NCI-H524 treated with DMSO at 0.1 percent for 48 hours (cell line): ENCODE measurements at regions not wholly inside any gene's neighbourhood (a gene's known extent, or its start where the extent isn't known, plus 50 kb on each side); places are given as distances from the start of the nearest gene placed in this dataset.
"Not testable (repeated sequence)": the region's sequence is repeated elsewhere in the genome, so short reads cannot be mapped to it uniquely, and the experiment has no call there.

Experiments used
- DNase-seq: peaks from one replicate; lab custom pipeline; 2025; lab: John Stamatoyannopoulos, UW

GRCh38 chr4:130812117-130812765 lies 1716.3 kb downstream of the C4orf33 start:
- DNase-seq, result no peak

GRCh38 chr4:130814896-130815295 lies 1718.9 kb downstream of the C4orf33 start:
- no peak for DNase-seq

GRCh38 chr4:130820448-130820847 lies 1724.5 kb downstream of the C4orf33 start:
- DNase-seq, result no peak

GRCh38 chr4:130825284-130825683 lies 1729.3 kb downstream of the C4orf33 start:
- DNase-seq, result no peak

- no peak for DNase-seq
These were observed 1754.1 kb downstream of the C4orf33 start for GRCh38 chr4:130850019-130850524.

GRCh38 chr4:130851107-130851506 lies 1755.2 kb downstream of the C4orf33 start:
- DNase-seq, result no peak

- DNase-seq, result no peak
These were observed 1756.0 kb downstream of the C4orf33 start for GRCh38 chr4:130851932-130852331.

GRCh38 chr4:130855533-130855932 lies 1759.6 kb downstream of the C4orf33 start:
- DNase-seq, result no peak

- no peak for DNase-seq
These were observed 1764.0 kb downstream of the C4orf33 start for GRCh38 chr4:130859991-130860390.

GRCh38 chr4:130896920-130897319 lies 1801.0 kb downstream of the C4orf33 start:
- no peak for DNase-seq

- no peak for DNase-seq
These were observed 1805.4 kb downstream of the C4orf33 start for GRCh38 chr4:130901321-130901720.

- peak; percentile 6 for DNase-seq
These were observed 1827.0 kb downstream of the C4orf33 start for GRCh38 chr4:130922955-130923354.

- no peak for DNase-seq
These were observed 1859.6 kb downstream of the C4orf33 start for GRCh38 chr4:130955520-130955919.

- DNase-seq, result no peak
These were observed 1889.4 kb downstream of the C4orf33 start for GRCh38 chr4:130985371-130985770.

GRCh38 chr4:130995988-130996387 lies 1900.0 kb downstream of the C4orf33 start:
- DNase-seq, result no peak

- no peak for DNase-seq
These were observed 1905.4 kb downstream of the C4orf33 start for GRCh38 chr4:131001371-131001770.

GRCh38 chr4:131002132-131002531 lies 1906.2 kb downstream of the C4orf33 start:
- DNase-seq, result no peak

- no peak for DNase-seq
These were observed 1910.4 kb downstream of the C4orf33 start for GRCh38 chr4:131006388-131006787.

GRCh38 chr4:131011961-131012360 lies 1916.0 kb downstream of the C4orf33 start:
- DNase-seq, result not testable (repeated sequence)

- no peak for DNase-seq
These were observed 1917.3 kb downstream of the C4orf33 start for GRCh38 chr4:131013226-131013625.

GRCh38 chr4:131026771-131027170 lies 1930.8 kb downstream of the C4orf33 start:
- no peak for DNase-seq

GRCh38 chr4:131044368-131044767 lies 1948.4 kb downstream of the C4orf33 start:
- no peak for DNase-seq

GRCh38 chr4:131046821-131047220 lies 1950.9 kb downstream of the C4orf33 start:
- DNase-seq, result no peak

- DNase-seq, result no peak
These were observed 1956.7 kb downstream of the C4orf33 start for GRCh38 chr4:131052646-131053045.
